ENCODE measurements at regions not wholly inside any gene's neighbourhood (a gene's known extent, or its start where the extent isn't known, plus 50 kb on each side); places are given as distances from the start of the nearest gene placed in this dataset.

DNA sequence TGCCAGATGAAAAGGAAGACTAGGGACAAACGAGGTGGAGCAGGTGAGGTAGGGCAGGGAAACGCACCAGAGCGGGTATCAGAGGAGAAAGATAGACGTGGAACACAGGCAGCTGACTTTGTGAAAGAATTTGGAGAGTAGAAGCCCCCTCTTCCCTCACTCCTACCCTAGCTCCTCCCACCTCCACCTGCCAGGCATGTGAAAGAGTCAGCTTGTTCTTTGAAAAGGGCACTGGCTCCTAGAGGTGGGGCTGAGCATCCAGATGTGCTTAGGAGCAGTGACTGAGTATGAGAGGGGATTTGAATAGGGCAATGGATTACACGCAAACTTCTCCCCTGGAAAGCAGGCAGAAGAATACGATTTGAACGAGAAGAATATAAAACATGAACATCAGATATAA lies 174.2 kb upstream of the INHBA start:
- Histone ChIP-seq H2AFZ (ENCODE audit: low read depth, low read length, poor library complexity, severe bottlenecking) (no peak overlapping the region), H3K4me1 (ENCODE audit: control insufficient read depth in 1 of 2, insufficient read depth in 2 of 2, low read length in 2 of 2) (no peaks in the 10 kb centered on the region), H3K4me2 (ENCODE audit: low read length) (no peak overlapping the region), H3K79me2 (ENCODE audit: insufficient read depth, low read length) (no peaks in the 10 kb centered on the region), H3K9ac (ENCODE audit: low read length) (no peak overlapping the region), H3K36me3 (ENCODE audit: control insufficient read depth in 1 of 2, insufficient read depth in 2 of 2, low read length in 2 of 2) (no peaks in the 10 kb centered on the region), H3K27me3 (ENCODE audit: insufficient read depth, low read length) (0 out of 2 replicates have a peak, but pooled peaks cover 6% of the 10 kb centered on the region), H4K20me1 (ENCODE audit: insufficient read depth) (no peaks in the 10 kb centered on the region), H3K9me3 (ENCODE audit: control insufficient read depth in 1 of 2, insufficient read depth in 1 of 2, low read depth in 1 of 2, low read length in 2 of 2) (no peaks in the 10 kb centered on the region), H3K9me2 (ENCODE audit: insufficient read depth) (no peaks in the 10 kb centered on the region), H3K4me3 (replicated peaks in 1 of 2; ENCODE audit: low read depth in 1 of 2, low read length in 2 of 2) (no peak overlapping the region), H3K27ac (ENCODE audit: low read depth, low read length) (no peak overlapping the region)
- DNase-seq (ENCODE audit: low read depth, low spot score) (no peak), ATAC-seq (no peak)
- no TSS peak for BruUV-seq (replicated peaks)
- CTCF ChIA-PET, result no interaction called here
- intact Hi-C loops (cut with micrococcal nuclease), result no loop called here
- no peak for TF ChIP-seq EZH2phosphoT487 (IDR thresholded peaks at IDR 0.05; ENCODE audit: borderline replicate concordance)
- TF ChIP-seq, protein P1, sequence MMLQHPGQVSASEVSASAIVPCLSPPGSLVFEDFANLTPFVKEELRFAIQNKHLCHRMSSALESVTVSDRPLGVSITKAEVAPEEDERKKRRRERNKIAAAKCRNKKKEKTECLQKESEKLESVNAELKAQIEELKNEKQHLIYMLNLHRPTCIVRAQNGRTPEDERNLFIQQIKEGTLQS (IDR thresholded peaks at IDR 0.05), result no peak
- no peak for TF ChIP-seq SIN3A (IDR thresholded peaks at IDR 0.05; ENCODE audit: low read depth)
- no peak for TF ChIP-seq RAD21 (IDR thresholded peaks at IDR 0.05; ENCODE audit: low read depth)
- TF ChIP-seq EGR1 (IDR thresholded peaks at IDR 0.05; ENCODE audit: low read depth), result no peak
- TF ChIP-seq ELF1 (IDR thresholded peaks at IDR 0.05; ENCODE audit: borderline replicate concordance, low read depth), result no peak
- TF ChIP-seq ZNF274 (IDR thresholded peaks at IDR 0.05; ENCODE audit: low read depth, low read length), result no peak
- TF ChIP-seq, protein P2, sequence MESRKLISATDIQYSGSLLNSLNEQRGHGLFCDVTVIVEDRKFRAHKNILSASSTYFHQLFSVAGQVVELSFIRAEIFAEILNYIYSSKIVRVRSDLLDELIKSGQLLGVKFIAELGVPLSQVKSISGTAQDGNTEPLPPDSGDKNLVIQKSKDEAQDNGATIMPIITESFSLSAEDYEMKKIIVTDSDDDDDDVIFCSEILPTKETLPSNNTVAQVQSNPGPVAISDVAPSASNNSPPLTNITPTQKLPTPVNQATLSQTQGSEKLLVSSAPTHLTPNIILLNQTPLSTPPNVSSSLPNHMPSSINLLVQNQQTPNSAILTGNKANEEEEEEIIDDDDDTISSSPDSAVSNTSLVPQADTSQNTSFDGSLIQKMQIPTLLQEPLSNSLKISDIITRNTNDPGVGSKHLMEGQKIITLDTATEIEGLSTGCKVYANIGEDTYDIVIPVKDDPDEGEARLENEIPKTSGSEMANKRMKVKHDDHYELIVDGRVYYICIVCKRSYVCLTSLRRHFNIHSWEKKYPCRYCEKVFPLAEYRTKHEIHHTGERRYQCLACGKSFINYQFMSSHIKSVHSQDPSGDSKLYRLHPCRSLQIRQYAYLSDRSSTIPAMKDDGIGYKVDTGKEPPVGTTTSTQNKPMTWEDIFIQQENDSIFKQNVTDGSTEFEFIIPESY (IDR thresholded peaks at IDR 0.05; ENCODE audit: extremely low read depth, insufficient replicate concordance, low read length), result no peak
- no peak for TF ChIP-seq ZFX (IDR thresholded peaks at IDR 0.05)
- TF ChIP-seq, protein P3, sequence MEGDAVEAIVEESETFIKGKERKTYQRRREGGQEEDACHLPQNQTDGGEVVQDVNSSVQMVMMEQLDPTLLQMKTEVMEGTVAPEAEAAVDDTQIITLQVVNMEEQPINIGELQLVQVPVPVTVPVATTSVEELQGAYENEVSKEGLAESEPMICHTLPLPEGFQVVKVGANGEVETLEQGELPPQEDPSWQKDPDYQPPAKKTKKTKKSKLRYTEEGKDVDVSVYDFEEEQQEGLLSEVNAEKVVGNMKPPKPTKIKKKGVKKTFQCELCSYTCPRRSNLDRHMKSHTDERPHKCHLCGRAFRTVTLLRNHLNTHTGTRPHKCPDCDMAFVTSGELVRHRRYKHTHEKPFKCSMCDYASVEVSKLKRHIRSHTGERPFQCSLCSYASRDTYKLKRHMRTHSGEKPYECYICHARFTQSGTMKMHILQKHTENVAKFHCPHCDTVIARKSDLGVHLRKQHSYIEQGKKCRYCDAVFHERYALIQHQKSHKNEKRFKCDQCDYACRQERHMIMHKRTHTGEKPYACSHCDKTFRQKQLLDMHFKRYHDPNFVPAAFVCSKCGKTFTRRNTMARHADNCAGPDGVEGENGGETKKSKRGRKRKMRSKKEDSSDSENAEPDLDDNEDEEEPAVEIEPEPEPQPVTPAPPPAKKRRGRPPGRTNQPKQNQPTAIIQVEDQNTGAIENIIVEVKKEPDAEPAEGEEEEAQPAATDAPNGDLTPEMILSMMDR (IDR thresholded peaks at IDR 0.05 in 2 of 3, conservative IDR thresholded peaks at IDR 0.05 in 1 of 3; ENCODE audit: borderline replicate concordance in 1 of 3, insufficient read depth in 1 of 3, low read depth in 2 of 3, low read length in 2 of 3), result no peak
- no peak for TF ChIP-seq POLR2A (IDR thresholded peaks at IDR 0.05; ENCODE audit: borderline replicate concordance, extremely low read depth, insufficient read depth, insufficient read length)
- TF ChIP-seq, protein P4, sequence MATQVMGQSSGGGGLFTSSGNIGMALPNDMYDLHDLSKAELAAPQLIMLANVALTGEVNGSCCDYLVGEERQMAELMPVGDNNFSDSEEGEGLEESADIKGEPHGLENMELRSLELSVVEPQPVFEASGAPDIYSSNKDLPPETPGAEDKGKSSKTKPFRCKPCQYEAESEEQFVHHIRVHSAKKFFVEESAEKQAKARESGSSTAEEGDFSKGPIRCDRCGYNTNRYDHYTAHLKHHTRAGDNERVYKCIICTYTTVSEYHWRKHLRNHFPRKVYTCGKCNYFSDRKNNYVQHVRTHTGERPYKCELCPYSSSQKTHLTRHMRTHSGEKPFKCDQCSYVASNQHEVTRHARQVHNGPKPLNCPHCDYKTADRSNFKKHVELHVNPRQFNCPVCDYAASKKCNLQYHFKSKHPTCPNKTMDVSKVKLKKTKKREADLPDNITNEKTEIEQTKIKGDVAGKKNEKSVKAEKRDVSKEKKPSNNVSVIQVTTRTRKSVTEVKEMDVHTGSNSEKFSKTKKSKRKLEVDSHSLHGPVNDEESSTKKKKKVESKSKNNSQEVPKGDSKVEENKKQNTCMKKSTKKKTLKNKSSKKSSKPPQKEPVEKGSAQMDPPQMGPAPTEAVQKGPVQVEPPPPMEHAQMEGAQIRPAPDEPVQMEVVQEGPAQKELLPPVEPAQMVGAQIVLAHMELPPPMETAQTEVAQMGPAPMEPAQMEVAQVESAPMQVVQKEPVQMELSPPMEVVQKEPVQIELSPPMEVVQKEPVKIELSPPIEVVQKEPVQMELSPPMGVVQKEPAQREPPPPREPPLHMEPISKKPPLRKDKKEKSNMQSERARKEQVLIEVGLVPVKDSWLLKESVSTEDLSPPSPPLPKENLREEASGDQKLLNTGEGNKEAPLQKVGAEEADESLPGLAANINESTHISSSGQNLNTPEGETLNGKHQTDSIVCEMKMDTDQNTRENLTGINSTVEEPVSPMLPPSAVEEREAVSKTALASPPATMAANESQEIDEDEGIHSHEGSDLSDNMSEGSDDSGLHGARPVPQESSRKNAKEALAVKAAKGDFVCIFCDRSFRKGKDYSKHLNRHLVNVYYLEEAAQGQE (IDR thresholded peaks at IDR 0.05; ENCODE audit: low read depth), result no peak
- TF ChIP-seq TCF7L2 (IDR thresholded peaks at IDR 0.05; ENCODE audit: borderline replicate concordance, extremely low read depth, insufficient read depth, insufficient read length), result no peak
- no peak for TF ChIP-seq SP1 (IDR thresholded peaks at IDR 0.05; ENCODE audit: low read depth)
- TF ChIP-seq, protein P5, sequence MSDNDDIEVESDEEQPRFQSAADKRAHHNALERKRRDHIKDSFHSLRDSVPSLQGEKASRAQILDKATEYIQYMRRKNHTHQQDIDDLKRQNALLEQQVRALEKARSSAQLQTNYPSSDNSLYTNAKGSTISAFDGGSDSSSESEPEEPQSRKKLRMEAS (IDR thresholded peaks at IDR 0.05), result no peak
- no peak for TF ChIP-seq CBX3 (IDR thresholded peaks at IDR 0.05; ENCODE audit: low read depth)
- no peak for TF ChIP-seq EZH2 (IDR thresholded peaks at IDR 0.05)
- no peak for TF ChIP-seq CEBPB (IDR thresholded peaks at IDR 0.05; ENCODE audit: low read depth)
- POLR2A ChIA-PET, result no interaction called here
- RAD21 ChIA-PET (ENCODE audit: low non-redundant PET in 1 of 2, low total read pairs in 2 of 2, uncharacterized antibody in 2 of 2, unreplicated experiment in 2 of 2), result no interaction called here
